NCI-H524 treated with DMSO at 0.1 percent for 48 hours (cell line): ENCODE measurements at regions not wholly inside any gene's neighbourhood (a gene's known extent, or its start where the extent isn't known, plus 50 kb on each side); places are given as distances from the start of the nearest gene placed in this dataset.

Experiments
- DNase-seq: peaks from one replicate; lab custom pipeline; 2025; lab: John Stamatoyannopoulos, UW

DNA sequence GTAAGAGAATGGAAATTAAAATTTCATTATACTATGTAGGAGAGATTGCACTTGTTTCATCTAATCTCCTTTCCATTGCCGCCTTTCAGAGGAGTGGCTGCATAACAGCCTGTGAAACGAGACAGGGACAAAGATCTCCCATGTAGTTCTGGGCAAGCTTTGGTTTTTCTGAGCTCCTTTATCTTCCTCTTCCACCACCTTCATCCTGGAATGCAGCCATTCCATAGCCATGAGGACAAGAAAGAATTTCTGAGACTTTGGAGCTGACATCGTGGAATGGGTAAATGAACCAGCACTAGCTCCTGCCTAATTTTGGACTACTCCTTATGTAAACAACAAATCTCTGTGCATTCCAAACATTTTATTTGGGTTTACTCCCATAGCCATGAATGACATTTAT is 1587.3 kb upstream of the TENM3 start:
- no peak for DNase-seq

DNA sequence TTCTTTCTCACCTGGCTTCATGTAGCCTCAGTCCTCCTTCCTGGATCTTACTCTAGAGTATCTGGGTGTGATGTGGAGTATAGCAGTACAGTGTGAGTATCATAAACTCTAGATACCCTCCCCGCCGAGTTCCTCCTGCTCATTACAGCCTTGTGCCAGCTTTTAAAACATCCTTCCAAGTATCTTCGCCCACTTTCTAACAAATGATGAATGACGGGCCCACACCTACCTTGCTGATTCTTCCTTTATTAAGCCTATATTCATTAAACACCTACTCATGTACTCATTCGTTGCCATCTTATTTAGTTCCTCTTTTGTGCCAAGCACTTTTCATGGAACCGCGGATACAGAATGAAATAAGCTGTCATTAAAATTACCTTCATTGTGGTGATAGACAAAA is 1585.3 kb upstream of the TENM3 start:
- DNase-seq = no peak

GRCh38 chr4:180664766-180665368 is 1578.3 kb upstream of the TENM3 start:
- peak; percentile 50 for DNase-seq

GRCh38 chr4:180665481-180665880 is 1577.7 kb upstream of the TENM3 start:
- no peak for DNase-seq

DNA sequence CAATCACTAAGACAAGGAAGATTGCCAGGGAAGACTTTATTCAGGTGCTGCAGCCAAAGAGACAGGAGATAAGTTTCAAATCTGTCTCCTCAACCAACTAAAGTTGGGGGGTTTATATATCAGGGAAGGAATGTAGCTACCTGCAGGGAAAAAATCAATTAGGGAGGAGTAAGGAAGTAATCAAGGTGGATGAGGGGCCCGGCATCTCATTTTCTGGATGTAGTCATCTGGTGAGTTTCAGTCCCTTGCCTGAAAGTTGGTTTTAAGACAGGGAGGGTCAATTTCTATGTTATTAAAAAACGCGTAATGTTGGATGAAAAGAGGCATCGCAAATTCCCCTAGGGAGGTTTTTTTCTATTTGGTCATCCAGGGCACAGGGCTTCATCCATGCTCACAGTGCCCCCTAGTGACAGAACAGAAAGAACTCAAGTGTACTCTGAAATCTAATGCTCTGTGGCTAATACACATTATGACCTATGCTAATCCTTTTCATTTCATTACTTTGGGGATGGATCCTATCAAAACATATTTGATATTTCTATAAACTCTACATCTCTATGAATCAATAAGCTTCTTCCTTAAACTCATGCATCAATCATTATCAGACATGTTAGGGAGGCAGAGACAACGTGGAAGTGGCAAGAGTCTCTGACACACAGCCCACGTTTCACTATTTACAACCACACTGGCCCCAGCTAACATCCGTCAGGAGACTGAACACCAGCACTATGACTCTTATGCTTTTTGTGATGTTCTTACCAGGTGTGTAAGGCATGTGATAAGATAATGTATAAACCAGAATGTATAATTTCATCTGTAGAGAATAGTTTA is 1577.0 kb upstream of the TENM3 start:
- peak; percentile 14 for DNase-seq

DNA sequence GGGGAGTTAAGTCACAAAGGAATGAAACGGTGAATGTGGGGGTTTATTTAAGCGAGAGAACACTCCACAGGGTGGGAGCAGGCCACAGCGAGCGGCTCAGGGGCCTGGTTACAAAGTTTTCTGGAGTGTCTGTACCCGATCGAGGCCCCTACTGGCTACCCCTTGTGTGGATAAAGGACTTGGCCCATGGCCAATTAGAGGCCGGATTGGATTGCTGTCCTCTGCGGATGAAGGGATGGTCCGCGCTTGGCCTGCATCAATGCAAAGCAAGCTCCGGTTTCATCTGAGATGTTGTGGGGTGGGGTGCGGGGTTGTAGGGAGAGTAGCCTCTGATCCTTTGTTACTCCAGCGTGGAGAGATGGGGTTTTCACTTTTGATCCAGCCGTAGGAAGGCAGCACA is 1574.5 kb upstream of the TENM3 start:
- DNase-seq = no peak

DNA sequence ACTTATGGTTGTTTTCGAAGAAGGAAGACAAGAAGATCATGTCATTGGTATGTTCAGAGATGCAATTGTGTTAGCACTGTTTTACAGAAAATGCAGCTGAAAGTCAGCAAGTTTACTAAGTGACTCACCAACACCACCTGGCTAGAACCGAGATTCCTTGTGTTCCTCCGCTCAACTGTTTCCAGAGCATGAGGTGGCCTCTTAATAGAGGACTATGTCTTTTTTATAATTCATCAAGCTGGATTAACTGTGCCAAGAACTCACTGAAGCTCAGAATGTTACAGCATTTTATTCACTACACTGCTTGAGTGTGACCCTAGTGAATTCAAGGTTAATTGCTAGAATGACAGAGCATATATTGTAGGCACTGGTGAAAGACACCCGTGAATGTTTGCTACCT is 1573.5 kb upstream of the TENM3 start:
- no peak for DNase-seq

- DNase-seq = no peak
Measured at GRCh38 chr4:180674619-180675358, 1568.4 kb upstream of the TENM3 start.

DNA sequence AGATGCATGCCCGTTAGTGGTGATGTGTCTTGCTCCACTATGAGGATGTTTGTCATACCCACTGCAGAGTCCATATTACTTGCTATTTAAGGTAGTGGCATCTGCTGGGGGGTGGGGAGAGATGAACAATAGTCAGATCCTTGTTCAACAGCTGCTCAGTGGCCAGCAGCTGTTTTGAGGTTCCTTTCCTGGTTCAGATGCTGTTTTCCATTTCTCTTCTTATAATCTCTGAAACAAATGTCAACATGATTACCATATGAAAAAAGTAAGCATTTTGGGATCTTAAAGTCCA is 1567.9 kb upstream of the TENM3 start:
- peak; percentile 38 for DNase-seq

DNA sequence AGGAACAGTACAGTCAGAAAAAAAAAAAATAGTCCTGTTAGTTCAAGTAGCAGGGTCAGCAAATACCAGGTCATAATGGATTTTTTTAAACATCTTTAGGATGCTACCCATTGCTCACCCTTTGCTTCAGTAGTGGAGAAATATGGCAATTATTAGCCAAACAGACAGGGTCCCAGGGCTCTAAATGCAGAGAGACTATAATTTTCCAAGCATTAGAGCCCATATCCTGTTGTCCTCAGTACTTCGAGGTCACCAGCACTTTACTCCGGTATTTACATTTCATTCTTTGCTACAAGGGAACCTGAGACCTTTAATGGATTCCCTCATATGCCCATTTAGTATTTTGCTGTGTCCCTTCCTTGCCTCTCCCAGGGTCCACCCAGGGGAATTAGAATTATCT is 1562.9 kb upstream of the TENM3 start:
- DNase-seq = no peak

- no peak for DNase-seq
Measured at GRCh38 chr4:180682776-180683175, 1560.4 kb upstream of the TENM3 start.

GRCh38 chr4:180683186-180683585 is 1560.0 kb upstream of the TENM3 start:
- no peak for DNase-seq

DNA sequence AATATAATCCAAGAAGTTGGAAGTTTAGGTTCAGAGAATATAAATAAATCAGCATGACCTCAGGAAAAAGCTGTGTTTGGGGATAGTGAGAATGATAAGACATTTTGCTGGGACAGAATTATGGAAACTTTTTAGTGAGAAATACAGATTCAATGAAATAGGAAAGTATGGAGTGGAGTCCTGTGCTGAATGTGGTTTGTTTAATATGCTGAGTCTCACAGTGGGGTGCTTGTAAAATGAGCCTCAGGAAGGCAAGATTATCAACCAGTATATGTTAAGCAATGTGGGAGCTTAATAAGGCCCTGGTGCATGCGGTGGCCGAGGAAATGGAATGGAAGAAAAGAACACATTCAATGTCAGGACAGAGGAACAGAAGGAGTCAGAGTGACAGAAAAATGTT is 1554.7 kb upstream of the TENM3 start:
- DNase-seq = no peak

DNA sequence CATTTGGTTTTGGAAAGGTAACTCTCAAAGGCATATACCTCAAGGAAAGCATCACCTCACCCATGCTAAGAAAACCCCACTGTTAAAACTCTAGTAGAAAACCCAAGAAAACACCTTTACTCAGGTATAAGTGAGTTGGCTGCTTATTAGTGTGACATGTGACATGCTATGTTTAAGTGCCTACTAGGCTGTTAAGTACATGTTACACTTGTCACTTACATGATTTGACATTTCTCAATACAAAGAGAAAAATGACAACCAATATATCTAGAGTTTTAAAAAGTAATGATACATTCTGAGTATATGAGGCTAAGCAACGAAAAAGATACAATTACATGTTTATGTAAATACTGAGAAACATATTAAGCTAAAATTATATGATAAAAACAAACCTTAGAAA is 1548.3 kb upstream of the TENM3 start:
- DNase-seq = no peak

DNA sequence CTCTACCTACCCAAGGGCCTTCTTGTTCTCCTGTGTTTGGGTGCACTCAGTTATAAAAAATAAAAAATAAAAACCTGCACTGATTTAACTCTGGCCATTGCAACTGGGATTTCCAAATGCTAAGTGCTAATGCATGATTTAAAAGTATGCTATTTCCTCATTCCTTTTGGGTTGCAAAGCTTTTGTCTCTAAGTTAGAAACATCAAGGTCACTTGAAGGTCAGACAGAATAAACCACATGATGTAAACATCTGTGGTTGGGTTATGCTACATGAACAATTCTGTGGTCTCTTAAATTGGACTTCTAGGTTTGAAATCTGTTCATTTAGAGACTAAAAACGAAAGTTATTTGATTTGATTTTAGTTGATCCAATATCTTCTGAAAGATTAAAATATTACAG is 1547.4 kb upstream of the TENM3 start:
- no peak for DNase-seq

- no peak for DNase-seq
Measured at GRCh38 chr4:180696460-180697092, 1546.6 kb upstream of the TENM3 start.

DNA sequence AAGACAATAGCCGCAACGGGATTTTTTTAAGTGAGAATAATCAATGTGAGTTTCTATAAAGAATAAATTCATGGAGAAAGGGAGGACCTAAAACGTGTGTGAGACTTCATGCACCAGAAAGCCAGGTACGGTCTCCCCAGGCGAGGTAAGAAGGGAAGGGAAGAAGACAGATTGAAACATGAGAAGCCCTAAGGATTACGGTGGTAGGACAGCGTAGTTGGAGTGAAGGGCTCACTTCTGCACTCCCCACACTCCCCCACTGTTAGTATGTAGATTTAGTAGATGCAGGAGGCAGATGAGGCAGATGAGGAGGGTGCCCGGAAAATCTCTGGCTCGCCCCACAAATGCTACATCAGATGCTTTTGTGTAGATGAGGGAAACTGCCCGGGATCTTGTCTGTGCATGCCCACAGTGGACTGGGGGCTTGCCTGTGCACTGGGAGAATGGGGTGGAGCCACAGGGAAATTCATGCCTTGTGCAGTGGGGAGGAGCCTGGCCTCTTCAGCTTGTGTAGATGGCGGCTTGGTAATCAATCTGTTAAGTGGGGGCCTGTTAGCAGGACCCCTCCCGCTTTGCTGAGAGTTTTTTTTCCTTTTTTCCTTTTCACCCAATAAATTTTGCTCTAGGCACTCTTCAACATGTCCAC is 1544.5 kb upstream of the TENM3 start:
- DNase-seq = no peak

- DNase-seq = no peak
Measured at GRCh38 chr4:180706766-180707165, 1536.4 kb upstream of the TENM3 start.

DNA sequence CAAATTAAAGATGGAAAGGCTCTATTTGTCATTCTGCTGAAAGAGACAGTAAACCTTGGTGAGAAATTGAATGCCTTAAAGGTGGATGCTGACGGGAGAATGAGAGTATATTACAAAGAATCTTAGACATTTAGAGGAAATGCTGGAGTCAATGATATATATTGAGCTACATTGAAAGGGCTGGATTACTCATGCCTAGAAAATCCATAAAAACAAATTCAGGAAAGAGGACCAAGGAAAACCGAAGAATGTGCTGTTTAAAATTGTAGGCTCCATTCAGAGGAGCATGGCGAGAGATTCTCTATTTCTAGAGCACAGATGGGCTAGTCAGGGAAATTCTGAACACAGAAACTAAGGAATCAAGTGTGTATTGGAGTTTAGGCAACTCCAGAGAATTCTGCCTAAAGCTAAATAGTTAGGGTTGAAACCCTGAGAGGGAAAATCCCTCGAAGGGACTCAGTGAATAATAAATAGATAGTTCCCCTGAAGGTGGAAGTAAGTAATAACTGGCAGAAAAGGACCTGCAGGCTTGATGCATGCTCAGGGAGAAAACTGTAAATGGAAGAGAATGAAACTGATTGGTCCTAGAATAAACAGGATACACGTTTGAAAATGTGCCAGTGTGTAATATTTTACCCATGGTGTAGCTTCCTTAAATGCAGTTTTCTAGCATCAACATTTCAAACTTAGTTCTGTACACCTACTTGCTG is 1532.4 kb upstream of the TENM3 start:
- no peak for DNase-seq

DNA sequence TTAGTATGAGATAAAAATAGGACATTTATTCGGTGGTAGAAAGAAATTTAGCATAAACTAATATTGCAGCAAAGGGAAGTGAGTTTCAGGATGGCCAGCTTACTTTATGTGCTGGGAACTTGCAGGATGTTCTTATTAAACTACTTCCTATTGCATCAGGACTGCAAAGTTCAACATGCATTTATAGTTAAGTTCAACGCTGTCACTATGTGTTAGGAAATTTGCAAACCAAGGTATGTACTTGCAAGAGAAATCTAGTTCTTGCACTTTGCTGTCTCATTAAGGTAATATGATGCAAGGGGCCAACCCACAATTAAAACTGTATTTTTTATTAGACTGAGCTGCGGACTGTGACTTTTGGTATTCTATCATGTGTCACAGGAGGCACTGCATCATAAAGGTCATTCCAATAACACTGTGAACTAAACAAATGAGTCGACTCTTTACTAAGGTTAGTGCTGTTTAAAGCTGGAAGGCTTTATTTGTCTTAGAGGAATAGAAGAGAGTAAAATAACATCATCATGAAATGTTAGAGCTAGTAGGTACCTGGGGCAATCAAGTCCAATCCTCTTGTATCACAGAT is 1525.7 kb upstream of the TENM3 start:
- no peak for DNase-seq

DNA sequence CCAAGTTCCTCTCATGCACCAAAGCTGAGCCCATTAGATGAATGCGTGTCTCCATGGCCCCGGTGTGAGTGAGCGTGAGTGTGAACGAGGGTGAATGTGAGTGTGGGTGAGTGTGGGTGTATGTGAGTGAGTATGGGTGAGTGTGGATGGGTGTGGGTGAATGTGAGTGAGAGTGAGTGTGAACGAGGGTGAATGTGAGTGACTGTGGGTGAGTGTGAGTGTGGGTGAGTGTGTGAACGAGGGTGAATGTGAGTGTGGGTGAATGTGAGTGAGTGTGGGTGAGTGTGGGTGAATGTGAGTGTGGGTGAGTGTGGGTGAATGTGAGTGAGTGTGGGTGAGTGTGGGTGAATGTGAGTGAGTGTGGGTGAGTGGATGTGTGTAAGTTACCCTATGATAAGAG is 1521.8 kb upstream of the TENM3 start:
- DNase-seq = no peak
